ENCODE measurements at regions not wholly inside any gene's neighbourhood (a gene's known extent, or its start where the extent isn't known, plus 50 kb on each side); places are given as distances from the start of the nearest gene placed in this dataset.

DNA sequence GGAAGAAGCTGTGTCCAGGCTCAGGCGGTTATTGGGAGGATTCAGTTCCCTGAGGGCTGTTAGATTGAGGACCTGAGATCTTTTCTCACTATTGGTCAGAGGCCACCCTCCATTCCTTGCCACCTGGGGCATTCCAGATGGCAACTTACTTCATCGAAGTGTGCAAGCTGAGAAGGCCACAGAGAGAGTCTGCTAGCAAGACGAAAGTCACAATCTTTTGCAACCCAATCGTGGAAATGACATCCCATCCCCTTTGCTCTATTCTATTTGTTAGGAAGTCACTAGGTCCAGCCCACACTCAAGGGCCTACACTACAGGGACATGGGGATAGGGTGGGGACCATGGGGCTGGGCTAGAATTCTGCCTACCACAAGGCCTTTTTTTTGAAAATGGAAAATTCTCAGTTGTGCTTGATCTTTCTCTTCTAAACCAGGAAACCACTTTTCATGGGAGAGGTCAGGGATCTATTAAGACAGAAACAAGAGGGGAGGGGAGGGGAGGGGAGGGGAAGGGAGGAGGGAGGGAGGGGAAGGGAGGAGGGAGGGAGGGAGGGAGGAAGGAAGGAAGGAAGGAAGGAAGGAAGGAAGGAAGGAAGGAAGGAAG is 217.2 kb downstream of the BCAS1 start:
- CTCF ChIA-PET: no interaction called here

DNA sequence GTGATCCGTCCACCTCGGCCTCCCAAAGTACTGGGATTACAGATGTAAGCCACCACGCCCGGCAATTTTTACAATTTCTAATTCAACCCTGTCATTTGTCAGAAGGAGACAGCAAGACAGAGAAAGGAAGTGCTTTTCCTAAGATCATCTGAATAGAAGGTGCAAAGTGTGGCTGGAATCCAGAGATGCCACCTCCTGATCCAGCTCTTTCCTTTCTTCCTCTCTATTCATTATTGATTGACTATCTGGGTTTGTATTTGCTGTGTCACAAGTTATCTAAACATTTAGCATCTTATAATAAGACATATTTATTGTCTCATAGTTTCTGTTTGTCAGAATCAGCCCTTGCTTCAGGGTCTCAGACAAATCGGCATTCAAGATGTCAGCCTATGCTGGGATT is 217.7 kb downstream of the BCAS1 start:
- no peak overlapping the region for H3K4me3 ChIP-seq
- CTCF ChIA-PET: interaction anchor here (0.6 kb wide), 1 partner anchor 9 kb away, joined by 3 read pairs; no protein-coding TSS in a partner anchor
- 0 out of 2 replicates have a peak, but pooled peaks cover 3% of the 10 kb centered on the region for H3K4me1 ChIP-seq (replicated peaks; ENCODE audit: insufficient read depth)
- H4K20me1 ChIP-seq (ENCODE audit: insufficient read depth): no peaks in the 10 kb centered on the region
- no peak overlapping the region; the same call in 1 of the 2 replicates for H2AFZ ChIP-seq
- BruUV-seq (replicated peaks): no TSS peak
- H3K4me2 ChIP-seq: no peak overlapping the region
- POLR2A ChIA-PET (ENCODE audit: unreplicated experiment): no interaction called here
- H3K79me2 ChIP-seq (ENCODE audit: low read depth): no peaks in the 10 kb centered on the region
- H3K36me3 ChIP-seq (ENCODE audit: low read depth): no peaks in the 10 kb centered on the region
- TF ChIP-seq, protein P1, sequence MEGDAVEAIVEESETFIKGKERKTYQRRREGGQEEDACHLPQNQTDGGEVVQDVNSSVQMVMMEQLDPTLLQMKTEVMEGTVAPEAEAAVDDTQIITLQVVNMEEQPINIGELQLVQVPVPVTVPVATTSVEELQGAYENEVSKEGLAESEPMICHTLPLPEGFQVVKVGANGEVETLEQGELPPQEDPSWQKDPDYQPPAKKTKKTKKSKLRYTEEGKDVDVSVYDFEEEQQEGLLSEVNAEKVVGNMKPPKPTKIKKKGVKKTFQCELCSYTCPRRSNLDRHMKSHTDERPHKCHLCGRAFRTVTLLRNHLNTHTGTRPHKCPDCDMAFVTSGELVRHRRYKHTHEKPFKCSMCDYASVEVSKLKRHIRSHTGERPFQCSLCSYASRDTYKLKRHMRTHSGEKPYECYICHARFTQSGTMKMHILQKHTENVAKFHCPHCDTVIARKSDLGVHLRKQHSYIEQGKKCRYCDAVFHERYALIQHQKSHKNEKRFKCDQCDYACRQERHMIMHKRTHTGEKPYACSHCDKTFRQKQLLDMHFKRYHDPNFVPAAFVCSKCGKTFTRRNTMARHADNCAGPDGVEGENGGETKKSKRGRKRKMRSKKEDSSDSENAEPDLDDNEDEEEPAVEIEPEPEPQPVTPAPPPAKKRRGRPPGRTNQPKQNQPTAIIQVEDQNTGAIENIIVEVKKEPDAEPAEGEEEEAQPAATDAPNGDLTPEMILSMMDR (conservative IDR thresholded peaks at IDR 0.05): no peak
- no peak for TF ChIP-seq EZH2 (IDR thresholded peaks at IDR 0.05; ENCODE audit: low read depth)
- intact Hi-C loops (cut with micrococcal nuclease; ENCODE audit: unreplicated experiment): no loop called here
- no peaks in the 10 kb centered on the region for H3K27me3 ChIP-seq (ENCODE audit: insufficient read depth, low read depth)
- no peak for DNase-seq
- H3K9me3 ChIP-seq (ENCODE audit: insufficient read depth, low read depth): no peaks in the 10 kb centered on the region
- peaks cover 8% of the 10 kb centered on the region for H3F3A ChIP-seq (ENCODE audit: insufficient read depth, low read depth)
- H3K9me2 ChIP-seq (ENCODE audit: insufficient read depth): no peaks in the 10 kb centered on the region
- no peak overlapping the region for H3K27ac ChIP-seq

More for the DNA sequence above, 217.2 kb downstream of the BCAS1 start:
- Histone ChIP-seq H3K27me3 (ENCODE audit: insufficient read depth, low read depth) (no peaks in the 10 kb centered on the region), H3K9me3 (ENCODE audit: insufficient read depth, low read depth) (no peaks in the 10 kb centered on the region), H3K79me2 (ENCODE audit: low read depth) (no peaks in the 10 kb centered on the region), H3K27ac (no peak overlapping the region), H3F3A (ENCODE audit: insufficient read depth, low read depth) (peaks cover 6% of the 10 kb centered on the region), H3K4me3 (no peak overlapping the region), H3K4me2 (no peak overlapping the region), H4K20me1 (ENCODE audit: insufficient read depth) (no peaks in the 10 kb centered on the region), H3K9me2 (ENCODE audit: insufficient read depth) (no peaks in the 10 kb centered on the region), H3K36me3 (ENCODE audit: low read depth) (no peaks in the 10 kb centered on the region), H2AFZ (no peak overlapping the region; the same call in 1 of the 2 replicates), H3K4me1 (replicated peaks; ENCODE audit: insufficient read depth) (0 out of 2 replicates have a peak, but pooled peaks cover 3% of the 10 kb centered on the region)
- intact Hi-C loops (cut with micrococcal nuclease; ENCODE audit: unreplicated experiment): no loop called here
- TF ChIP-seq, protein P1 (conservative IDR thresholded peaks at IDR 0.05): no peak
- no peak for TF ChIP-seq EZH2 (IDR thresholded peaks at IDR 0.05; ENCODE audit: low read depth)
- no peak for DNase-seq
- POLR2A ChIA-PET (ENCODE audit: unreplicated experiment): no interaction called here
- BruUV-seq (replicated peaks): no TSS peak

DNA sequence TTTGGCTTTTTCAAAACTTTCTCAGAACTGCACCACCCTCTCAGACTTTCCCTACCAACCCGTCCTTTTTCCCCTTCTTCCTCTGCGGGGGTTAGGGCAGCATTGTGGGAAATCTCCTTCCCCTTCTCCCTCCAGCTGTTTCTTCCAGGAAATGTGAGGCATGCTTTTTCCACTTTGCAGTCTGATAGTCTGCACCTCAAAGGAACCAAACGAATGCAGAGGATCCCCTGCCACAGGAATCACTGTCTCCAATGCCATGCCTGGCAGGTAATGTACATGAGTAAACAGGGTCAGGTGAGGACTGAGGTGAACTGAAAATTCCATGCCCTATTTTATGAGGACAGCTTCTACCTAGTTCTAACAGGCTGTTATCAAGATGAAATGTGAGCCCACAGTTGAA is 218.4 kb downstream of the BCAS1 start:
- CTCF ChIA-PET: interaction anchor here (0.6 kb wide), 1 partner anchor 9 kb away, joined by 3 read pairs; no protein-coding TSS in a partner anchor
- Histone ChIP-seq H2AFZ (no peak overlapping the region), H3K9me2 (ENCODE audit: insufficient read depth) (no peaks in the 10 kb centered on the region), H3K9me3 (ENCODE audit: insufficient read depth, low read depth) (no peaks in the 10 kb centered on the region), H3K36me3 (ENCODE audit: low read depth) (no peaks in the 10 kb centered on the region), H3K4me2 (no peak overlapping the region), H4K20me1 (ENCODE audit: insufficient read depth) (no peaks in the 10 kb centered on the region), H3K27me3 (ENCODE audit: insufficient read depth, low read depth) (no peaks in the 10 kb centered on the region), H3F3A (ENCODE audit: insufficient read depth, low read depth) (peaks cover 6% of the 10 kb centered on the region; the same call in 1 of the 2 replicates), H3K4me1 (replicated peaks; ENCODE audit: insufficient read depth) (0 out of 2 replicates have a peak, but pooled peaks cover 3% of the 10 kb centered on the region), H3K79me2 (ENCODE audit: low read depth) (no peaks in the 10 kb centered on the region), H3K27ac (no peak overlapping the region), H3K4me3 (no peak overlapping the region)
- POLR2A ChIA-PET (ENCODE audit: unreplicated experiment): no interaction called here
- BruUV-seq (replicated peaks): no TSS peak
- intact Hi-C loops (cut with micrococcal nuclease; ENCODE audit: unreplicated experiment): no loop called here
- DNase-seq: no peak
- TF ChIP-seq, protein P1 (conservative IDR thresholded peaks at IDR 0.05): no peak
- no peak for TF ChIP-seq EZH2 (IDR thresholded peaks at IDR 0.05; ENCODE audit: low read depth)
